Gastroesophageal sphincter (tissue), 3 donors: ENCODE measurements at regions not wholly inside any gene's neighbourhood (a gene's known extent, or its start where the extent isn't known, plus 50 kb on each side); places are given as distances from the start of the nearest gene placed in this dataset.

Experiments used
- CTCF ChIP-seq, 4 experiments: fragments of 200-600 bp in 2 of 4; fragments of 450-650 bp in 2 of 4; sonication (generic) in 1 of 4; IDR thresholded peaks; one replicate each; pipeline ENCODE4 v1.5.1; 2017 to 2019; ENCODE audit warnings: antibody characterized with exemption in 4 of 4, mild to moderate bottlenecking in 2 of 4, moderate library complexity in 2 of 4
- POLR2A ChIP-seq, 2 donors: fragments of 450-650 bp; IDR thresholded peaks; one replicate each; pipeline ENCODE4 v1.6.1; 2017; ENCODE audit warnings: antibody characterized with exemption in 2 of 2, mild to moderate bottlenecking in 2 of 2, moderate library complexity in 1 of 2

- TF ChIP-seq POLR2A (IDR thresholded peaks at IDR 0.05) = no peak
- TF ChIP-seq CTCF (IDR thresholded peaks at IDR 0.05) = no peak
Measured at GRCh38 chr6:90387383-90387775, 90.7 kb upstream of the BACH2 start.
